D721Med (cell line): ENCODE measurements at regions not wholly inside any gene's neighbourhood (a gene's known extent, or its start where the extent isn't known, plus 50 kb on each side); places are given as distances from the start of the nearest gene placed in this dataset.

Experiments used
- DNase-seq: peaks from one replicate; pipeline ENCODE4 v3.0.0; 2011; ENCODE audit warnings: low spot score; ENCODE audit not compliant: insufficient read length
- FAIRE-seq: peaks from 2 replicates; lab custom pipeline; 2011; peaks lifted over from hg19 to GRCh38; lab: Jason Lieb, UNC
- TF ChIP-seq, protein P1 (sequence below): IDR thresholded peaks from 2 replicates; pipeline ENCODE4 v1.5.1; 2012; ENCODE audit warnings: mild to moderate bottlenecking, control low read depth; ENCODE audit not compliant: insufficient read depth; ENCODE audit errors: missing control alignments

GRCh38 chr6:56399672-56400263, 152.4 kb upstream of the COL21A1 start:
- TF ChIP-seq, protein P1, sequence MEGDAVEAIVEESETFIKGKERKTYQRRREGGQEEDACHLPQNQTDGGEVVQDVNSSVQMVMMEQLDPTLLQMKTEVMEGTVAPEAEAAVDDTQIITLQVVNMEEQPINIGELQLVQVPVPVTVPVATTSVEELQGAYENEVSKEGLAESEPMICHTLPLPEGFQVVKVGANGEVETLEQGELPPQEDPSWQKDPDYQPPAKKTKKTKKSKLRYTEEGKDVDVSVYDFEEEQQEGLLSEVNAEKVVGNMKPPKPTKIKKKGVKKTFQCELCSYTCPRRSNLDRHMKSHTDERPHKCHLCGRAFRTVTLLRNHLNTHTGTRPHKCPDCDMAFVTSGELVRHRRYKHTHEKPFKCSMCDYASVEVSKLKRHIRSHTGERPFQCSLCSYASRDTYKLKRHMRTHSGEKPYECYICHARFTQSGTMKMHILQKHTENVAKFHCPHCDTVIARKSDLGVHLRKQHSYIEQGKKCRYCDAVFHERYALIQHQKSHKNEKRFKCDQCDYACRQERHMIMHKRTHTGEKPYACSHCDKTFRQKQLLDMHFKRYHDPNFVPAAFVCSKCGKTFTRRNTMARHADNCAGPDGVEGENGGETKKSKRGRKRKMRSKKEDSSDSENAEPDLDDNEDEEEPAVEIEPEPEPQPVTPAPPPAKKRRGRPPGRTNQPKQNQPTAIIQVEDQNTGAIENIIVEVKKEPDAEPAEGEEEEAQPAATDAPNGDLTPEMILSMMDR, result no peak
- DNase-seq (no peak), FAIRE-seq (no peak)

DNA sequence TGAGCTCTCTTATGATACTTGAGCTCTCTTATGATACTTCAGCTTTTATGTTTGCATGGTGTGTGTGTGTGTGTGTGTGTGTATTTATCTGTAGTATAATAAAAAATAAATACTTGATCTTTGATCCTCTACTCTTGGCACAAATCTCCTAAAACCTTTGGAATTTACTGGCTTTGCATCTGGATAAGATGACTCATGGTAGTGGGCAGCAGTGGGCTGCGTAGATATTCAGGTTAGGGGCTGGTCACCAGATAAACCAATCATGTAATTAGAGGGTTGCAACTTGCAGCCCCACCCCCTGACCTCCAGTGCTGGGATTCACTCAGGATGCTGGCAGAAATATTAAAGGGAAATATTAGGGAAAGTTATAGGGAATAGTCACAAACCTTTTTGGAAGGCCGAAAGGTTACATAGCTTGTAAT, 151.9 kb upstream of the COL21A1 start:
- TF ChIP-seq, protein P1, result no peak
- no peak for FAIRE-seq
- DNase-seq, result no peak

DNA sequence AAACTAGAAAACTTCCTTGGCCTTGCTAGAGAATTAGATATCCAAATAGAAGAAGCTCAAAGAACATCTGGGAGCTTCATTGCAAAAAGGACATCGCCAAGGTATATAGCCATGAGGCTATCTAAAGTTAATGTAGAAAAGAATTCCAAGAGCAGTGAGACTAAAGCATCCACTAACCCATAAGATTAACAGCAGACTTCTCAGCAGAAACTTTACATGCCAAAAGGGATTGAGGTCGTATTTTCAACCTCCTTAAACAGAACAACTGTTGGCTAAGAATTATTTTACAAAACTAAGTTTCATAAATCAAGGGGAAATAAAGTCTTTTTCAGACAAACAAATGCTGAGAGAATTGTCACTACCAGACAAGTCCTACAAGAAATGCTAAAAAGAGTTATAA, 149.1 kb upstream of the COL21A1 start:
- no peak for FAIRE-seq
- TF ChIP-seq, protein P1, result no peak
- no peak for DNase-seq

- FAIRE-seq (no peak), DNase-seq (no peak)
- TF ChIP-seq, protein P1, result no peak
Measured at GRCh38 chr6:56393615-56394612, 146.5 kb upstream of the COL21A1 start.

DNA sequence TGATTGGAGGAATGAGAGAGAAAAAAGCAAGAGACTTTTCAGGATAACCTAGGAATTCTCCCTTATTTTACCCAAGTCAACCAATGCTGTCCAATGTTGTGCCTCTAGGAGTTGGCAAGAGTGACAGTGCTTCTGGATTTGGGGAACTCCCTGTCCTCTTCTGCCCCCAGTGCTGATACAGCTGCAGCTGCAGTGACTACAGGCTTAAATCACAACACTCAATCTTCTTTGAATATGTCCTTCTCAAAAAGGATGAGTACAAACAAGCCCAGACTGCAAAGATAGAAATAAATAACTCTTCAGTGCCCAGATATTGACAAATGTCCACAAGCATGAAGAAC, 141.0 kb upstream of the COL21A1 start:
- DNase-seq (no peak), FAIRE-seq (no peak)
- TF ChIP-seq, protein P1, result no peak

GRCh38 chr6:56387621-56388414, 140.4 kb upstream of the COL21A1 start:
- TF ChIP-seq, protein P1, result no peak
- DNase-seq (no peak), FAIRE-seq (no peak)
